Common myeloid progenitor, CD34-positive (primary cell): ENCODE measurements at regions not wholly inside any gene's neighbourhood (a gene's known extent, or its start where the extent isn't known, plus 50 kb on each side); places are given as distances from the start of the nearest gene placed in this dataset.
"Not testable (repeated sequence)": the region's sequence is repeated elsewhere in the genome, so short reads cannot be mapped to it uniquely, and the experiment has no call there.

Experiments
- CTCF ChIA-PET: fragments of 350-600 bp; sonication (Branson Sonifier 250); formaldehyde crosslinking; loops from one replicate; lab custom pipeline; 2021; ENCODE audit warnings: antibody characterized with exemption; lab: Charles Lee
- POLR2A ChIA-PET: fragments of 350-600 bp; sonication (Branson Sonifier 250); formaldehyde crosslinking; loops from one replicate; lab custom pipeline; 2021; ENCODE audit warnings: antibody characterized with exemption; lab: Charles Lee
- DNase-seq, 3 donors: peaks; one replicate each; pipeline versions ENCODE4 v3.0.0 to v3.0.0-alpha.2; 2013
- H3K27ac ChIP-seq, 2 experiments: 1 replicate in 1 of 2; 2 replicates in 1 of 2; pipeline ENCODE4 v1.7.0; 2013; ENCODE audit warnings: inconsistent platforms in 2 of 2, low read length in 2 of 2, mild to moderate bottlenecking in 2 of 2, low read depth in 1 of 2, moderate library complexity in 1 of 2; ENCODE audit not compliant: severe bottlenecking in 2 of 2, insufficient read depth in 1 of 2, poor library complexity in 1 of 2
- H3K27me3 ChIP-seq, 5 experiments: replicated peaks in 2 of 5; 1 replicate in 3 of 5; 2 replicates in 2 of 5; pipeline versions ENCODE4 v1.6.1 to v1.7.0; 2013; ENCODE audit warnings: low read length in 4 of 5, mild to moderate bottlenecking in 2 of 5, moderate library complexity in 2 of 5, inconsistent platforms in 1 of 5; ENCODE audit not compliant: insufficient read depth in 5 of 5, control insufficient read depth in 4 of 5
- H3K36me3 ChIP-seq, 4 experiments: 1 replicate in 2 of 4; 2 replicates in 2 of 4; pipeline versions ENCODE4 v1.6.1 to v1.7.0; 2013; ENCODE audit warnings: low read length in 3 of 4, control low read depth in 1 of 4, mild to moderate bottlenecking in 1 of 4; ENCODE audit not compliant: control insufficient read depth in 4 of 4, insufficient read depth in 4 of 4
- H3K4me1 ChIP-seq, 4 experiments: 1 replicate in 3 of 4; 2 replicates in 1 of 4; pipeline versions ENCODE4 v1.6.1 to v1.7.1; 2013; ENCODE audit warnings: low read length in 3 of 4, mild to moderate bottlenecking in 3 of 4, control low read depth in 1 of 4, inconsistent platforms in 1 of 4, moderate library complexity in 1 of 4; ENCODE audit not compliant: control insufficient read depth in 4 of 4, insufficient read depth in 4 of 4; ENCODE audit errors: control extremely low read depth in 1 of 4
- H3K4me3 ChIP-seq, 7 experiments: 1 replicate in 4 of 7; 2 replicates in 3 of 7; pipeline versions ENCODE4 v1.5.1 to v1.7.0; 2013; ENCODE audit warnings: mild to moderate bottlenecking in 7 of 7, low read length in 6 of 7, moderate library complexity in 6 of 7, inconsistent platforms in 2 of 7, low read depth in 2 of 7, control low read depth in 1 of 7; ENCODE audit not compliant: insufficient read depth in 4 of 7, control insufficient read depth in 1 of 7; ENCODE audit errors: extremely low read depth in 1 of 7
- H3K9me3 ChIP-seq, 5 experiments: 1 replicate in 4 of 5; 2 replicates in 1 of 5; pipeline versions ENCODE4 v1.6.1 to v1.7.1; 2013; ENCODE audit warnings: low read length in 4 of 5, mild to moderate bottlenecking in 2 of 5, inconsistent platforms in 1 of 5, low read depth in 1 of 5, moderate library complexity in 1 of 5; ENCODE audit not compliant: control insufficient read depth in 4 of 5, insufficient read depth in 2 of 5; ENCODE audit errors: control extremely low read depth in 1 of 5
- WGBS: methylation state at CpG from one replicate; pipeline ENCODE4 v1.1.5; 2013; ENCODE audit not compliant: insufficient coverage; 5-methylcytosine and 5-hydroxymethylcytosine counted together

- H3K36me3 ChIP-seq, H3K4me3 ChIP-seq, POLR2A ChIA-PET, H3K27me3 ChIP-seq, H3K9me3 ChIP-seq, H3K4me1 ChIP-seq, H3K27ac ChIP-seq, DNase-seq, CTCF ChIA-PET: not testable (repeated sequence)
- 100% methylated on average over 2 of the region's 5 CpGs for WGBS
These were observed 87.9 kb upstream of the GOLGA6L6 start for GRCh38 chr15:20629526-20629925.

GRCh38 chr15:20628538-20628937, 86.9 kb upstream of the GOLGA6L6 start:
- DNase-seq, POLR2A ChIA-PET, H3K36me3 ChIP-seq, H3K27ac ChIP-seq, H3K27me3 ChIP-seq, CTCF ChIA-PET, H3K4me3 ChIP-seq, H3K4me1 ChIP-seq, H3K9me3 ChIP-seq: not testable (repeated sequence)
- WGBS = no CpG with 5 or more reads among the region's 30 CpGs

- H3K27me3 ChIP-seq, H3K4me1 ChIP-seq, H3K4me3 ChIP-seq, H3K36me3 ChIP-seq, CTCF ChIA-PET, DNase-seq, H3K27ac ChIP-seq, H3K9me3 ChIP-seq, POLR2A ChIA-PET: not testable (repeated sequence)
- WGBS = no CpG with 5 or more reads among the region's 7 CpGs
These were observed 83.9 kb upstream of the GOLGA6L6 start for GRCh38 chr15:20625469-20625868.

GRCh38 chr15:20624085-20624484, 82.5 kb upstream of the GOLGA6L6 start:
- H3K9me3 ChIP-seq, H3K4me3 ChIP-seq, H3K27me3 ChIP-seq, H3K27ac ChIP-seq, H3K36me3 ChIP-seq, CTCF ChIA-PET, H3K4me1 ChIP-seq, POLR2A ChIA-PET: not testable (repeated sequence)
- WGBS = no CpG with 5 or more reads among the region's 3 CpGs
- peak in 2 of 3 donors; percentile 48 to 61 for DNase-seq

GRCh38 chr15:20622117-20622516, 80.5 kb upstream of the GOLGA6L6 start:
- POLR2A ChIA-PET, DNase-seq, H3K27ac ChIP-seq, H3K27me3 ChIP-seq, H3K36me3 ChIP-seq, H3K9me3 ChIP-seq, H3K4me1 ChIP-seq, H3K4me3 ChIP-seq, CTCF ChIA-PET: not testable (repeated sequence)
- WGBS = no CpG with 5 or more reads among the region's 9 CpGs

GRCh38 chr15:20614549-20614948, 72.9 kb upstream of the GOLGA6L6 start:
- CTCF ChIA-PET, POLR2A ChIA-PET, H3K27me3 ChIP-seq, H3K4me1 ChIP-seq, H3K4me3 ChIP-seq, H3K9me3 ChIP-seq, H3K36me3 ChIP-seq, DNase-seq, H3K27ac ChIP-seq: not testable (repeated sequence)
- WGBS = no CpG with 5 or more reads among the region's 10 CpGs

- H3K36me3 ChIP-seq, CTCF ChIA-PET, H3K4me1 ChIP-seq, POLR2A ChIA-PET, DNase-seq, H3K27me3 ChIP-seq, H3K4me3 ChIP-seq, H3K9me3 ChIP-seq, H3K27ac ChIP-seq: not testable (repeated sequence)
- WGBS = no CpG with 5 or more reads among the region's 15 CpGs
These were observed 71.2 kb upstream of the GOLGA6L6 start for GRCh38 chr15:20612796-20613195.
